HG02943 (cell line): ENCODE measurements at regions not wholly inside any gene's neighbourhood (a gene's known extent, or its start where the extent isn't known, plus 50 kb on each side); places are given as distances from the start of the nearest gene placed in this dataset.
"Not testable (repeated sequence)": the region's sequence is repeated elsewhere in the genome, so short reads cannot be mapped to it uniquely, and the experiment has no call there.

Experiments
- ATAC-seq: cut with Tn5 transposase; IDR thresholded peaks from one replicate; pipeline ENCODE4 v1.9.1; 2021; ENCODE audit warnings: mild to moderate bottlenecking, low read depth, moderate library complexity; ENCODE audit not compliant: unreplicated experiment

DNA sequence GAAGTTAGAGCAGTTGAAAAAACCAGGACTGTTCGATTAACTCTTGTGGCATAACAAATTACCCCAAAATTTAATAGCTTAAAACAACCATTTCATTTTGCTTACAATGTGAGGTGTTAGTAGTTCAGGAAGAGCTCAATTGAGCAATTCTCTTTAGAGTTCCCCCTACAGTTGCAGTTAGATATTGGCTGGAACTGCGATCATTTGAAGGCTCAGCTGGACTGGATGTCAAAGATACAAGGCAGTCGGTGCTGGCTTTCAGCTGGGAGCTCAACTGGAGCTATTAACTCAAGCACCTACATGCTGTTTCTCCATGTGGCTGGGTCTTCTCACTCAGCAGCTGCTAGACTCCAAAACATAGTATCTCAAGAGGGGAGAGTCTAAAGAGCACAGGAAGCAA lies 96.0 kb upstream of the LOC128125822 start:
- no peak for ATAC-seq

GRCh38 chr6:63477422-63478040 lies 94.7 kb upstream of the LOC128125822 start:
- ATAC-seq, result no peak

GRCh38 chr6:63478734-63479133 lies 93.5 kb upstream of the LOC128125822 start:
- no peak for ATAC-seq

- ATAC-seq, result no peak
These were observed 86.1 kb upstream of the LOC128125822 start for GRCh38 chr6:63486196-63486595.

GRCh38 chr6:63487103-63487813 lies 85.0 kb upstream of the LOC128125822 start:
- no peak for ATAC-seq

DNA sequence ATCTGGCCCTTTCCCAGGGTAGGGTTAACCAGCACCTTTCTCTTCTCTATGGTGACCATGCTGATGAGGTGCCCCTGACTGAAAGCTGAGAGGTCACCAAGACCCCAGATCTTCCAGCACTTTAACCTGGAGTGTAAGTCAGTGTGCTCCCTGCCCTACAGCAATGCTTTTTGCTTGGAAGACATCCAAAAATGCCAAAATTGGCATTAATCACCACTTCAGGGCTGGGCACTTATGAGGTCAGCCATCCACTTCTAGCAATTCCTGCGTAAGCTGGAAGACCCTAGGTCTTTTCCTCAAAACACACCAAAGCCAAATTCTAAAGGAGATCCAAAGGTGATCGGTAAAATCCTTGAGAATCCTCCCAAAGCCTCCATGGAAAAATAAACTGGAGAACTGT lies 81.2 kb upstream of the LOC128125822 start:
- ATAC-seq, result no peak

DNA sequence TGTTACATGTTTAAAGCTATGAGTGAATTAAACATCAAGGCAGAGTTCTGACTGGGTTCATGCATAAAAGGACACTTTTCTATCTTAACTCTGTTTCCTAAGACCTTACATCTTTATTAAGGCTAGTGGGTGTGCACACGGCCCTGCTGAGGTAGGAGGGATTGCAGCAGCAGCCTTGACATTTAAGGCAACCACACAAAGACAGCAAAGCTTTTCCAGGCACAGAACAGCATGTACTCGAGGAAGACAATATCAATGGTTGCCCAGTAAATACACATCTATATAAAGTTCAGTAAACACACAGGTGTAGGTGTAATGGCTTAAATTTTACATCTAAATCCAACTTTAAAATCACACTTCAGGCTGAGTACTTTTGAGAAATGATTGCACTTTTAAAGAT lies 79.8 kb upstream of the LOC128125822 start:
- ATAC-seq, result no peak

GRCh38 chr6:63493557-63493956 lies 78.7 kb upstream of the LOC128125822 start:
- no peak for ATAC-seq

- no peak for ATAC-seq
These were observed 75.9 kb upstream of the LOC128125822 start for GRCh38 chr6:63496361-63496804.

GRCh38 chr6:63502156-63502555 lies 70.1 kb upstream of the LOC128125822 start:
- ATAC-seq, result no peak

- ATAC-seq, result no peak
These were observed 69.1 kb upstream of the LOC128125822 start for GRCh38 chr6:63503199-63503598.

GRCh38 chr6:63504777-63505384 lies 67.4 kb upstream of the LOC128125822 start:
- peak; percentile 93 for ATAC-seq

GRCh38 chr6:63507096-63507495 lies 65.2 kb upstream of the LOC128125822 start:
- ATAC-seq, result no peak

GRCh38 chr6:63509652-63510352 lies 62.5 kb upstream of the LOC128125822 start:
- ATAC-seq, result no peak

GRCh38 chr6:63510353-63510686 lies 62.0 kb upstream of the LOC128125822 start:
- ATAC-seq, result no peak

DNA sequence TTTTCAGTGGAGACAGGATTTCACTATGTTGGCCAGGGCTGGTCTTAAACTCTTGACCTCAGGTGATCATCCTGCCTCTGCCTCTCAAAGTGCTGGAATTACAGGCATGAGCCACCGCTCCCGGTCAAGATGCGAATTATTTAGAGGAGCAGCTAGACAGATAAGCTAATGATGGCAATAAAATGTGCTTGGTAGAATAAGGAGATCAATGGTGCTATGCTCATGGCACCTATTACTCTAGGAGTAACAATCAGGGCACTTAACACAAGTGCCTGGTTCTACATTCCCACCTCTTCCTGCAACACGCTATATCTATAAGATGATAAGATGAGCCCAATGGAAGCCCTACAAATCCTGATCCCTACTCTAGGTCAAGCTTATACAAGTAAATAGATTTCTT lies 61.4 kb upstream of the LOC128125822 start:
- no peak for ATAC-seq

DNA sequence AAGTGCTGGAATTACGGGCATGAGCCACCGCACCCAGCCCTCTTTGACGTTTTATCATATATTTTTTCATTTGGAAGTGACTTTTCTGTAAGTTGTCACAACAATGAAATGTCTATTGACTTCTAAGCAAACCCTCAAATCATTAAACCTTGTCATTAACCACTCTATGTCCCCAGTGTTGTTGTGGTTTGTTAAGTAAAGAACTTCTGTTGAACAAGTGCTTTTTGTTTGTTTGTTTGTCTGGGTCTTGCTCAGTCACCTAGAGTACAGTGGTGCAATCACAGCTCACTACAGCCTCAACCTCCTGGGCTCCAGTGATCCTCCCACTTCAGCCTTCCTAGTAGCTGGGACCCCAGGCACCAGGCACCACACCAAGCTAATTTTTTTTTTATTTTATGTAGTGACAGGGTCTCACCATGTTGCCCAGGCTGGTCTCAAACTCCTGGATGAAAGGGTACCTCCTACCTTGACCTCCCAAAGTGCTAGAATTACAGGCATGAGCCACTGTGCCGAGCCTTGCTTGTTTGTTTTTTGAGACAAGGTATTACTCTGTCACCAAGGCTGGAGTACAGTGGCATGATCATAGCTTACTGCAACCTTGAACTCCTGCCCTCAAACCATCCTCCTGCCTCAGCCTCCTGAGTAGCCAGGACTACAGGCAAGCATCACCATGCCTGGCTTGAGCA lies 57.6 kb upstream of the LOC128125822 start:
- ATAC-seq, result no peak

DNA sequence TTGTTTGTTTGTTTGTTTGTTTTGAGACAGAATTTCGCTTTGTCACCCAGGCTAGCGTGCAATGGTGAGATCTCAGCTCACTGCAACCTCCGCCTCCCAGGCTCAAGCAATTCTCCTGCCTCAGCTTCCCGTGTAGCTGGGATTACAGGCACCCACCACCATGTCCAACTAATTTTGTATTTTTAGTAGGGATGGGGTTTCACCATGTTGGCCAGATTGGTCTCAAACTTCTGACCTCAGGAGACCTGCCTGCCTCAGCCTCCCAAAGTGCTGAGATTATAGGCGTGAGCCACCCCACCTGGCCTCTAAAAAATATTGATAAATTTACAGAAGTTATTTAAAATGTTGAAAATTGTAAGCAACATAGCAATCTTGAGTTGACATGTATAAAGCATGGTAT lies 57.1 kb upstream of the LOC128125822 start:
- ATAC-seq, result not testable (repeated sequence)

DNA sequence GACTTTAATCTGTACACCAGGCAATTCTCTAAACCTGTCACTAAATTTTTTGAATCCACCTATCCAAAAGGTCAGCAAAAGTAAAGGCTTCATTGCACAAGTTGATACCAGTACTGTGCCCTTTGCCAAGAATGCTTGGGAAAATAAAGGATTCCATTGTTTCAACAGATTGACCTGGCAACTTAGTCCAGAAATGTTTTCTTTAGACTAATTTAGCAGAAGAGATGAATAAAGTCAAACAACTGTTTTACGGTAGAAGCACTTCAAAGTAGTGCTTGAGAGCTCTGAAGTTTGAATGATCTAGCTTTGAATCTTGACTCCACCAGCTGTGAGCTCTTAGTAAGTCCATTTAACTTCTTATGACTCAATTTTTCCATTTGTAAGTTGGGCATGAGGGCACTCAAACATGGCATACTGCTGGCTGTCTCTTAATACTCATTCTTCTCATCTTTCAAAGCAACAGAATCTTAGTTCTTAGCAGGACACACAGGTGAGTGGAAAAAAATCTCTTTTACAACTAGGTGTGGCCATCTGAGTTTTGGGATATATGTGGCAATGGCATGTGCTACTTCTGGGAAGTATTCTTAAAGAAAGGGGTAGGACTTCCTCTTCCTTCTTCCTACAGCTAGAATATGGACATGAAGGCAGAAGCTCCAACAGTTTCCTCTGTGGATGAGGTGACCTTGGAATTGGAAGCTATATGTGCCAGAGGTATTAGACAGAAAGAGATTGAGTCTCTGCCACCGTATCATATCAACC lies 55.9 kb upstream of the LOC128125822 start:
- ATAC-seq, result no peak

DNA sequence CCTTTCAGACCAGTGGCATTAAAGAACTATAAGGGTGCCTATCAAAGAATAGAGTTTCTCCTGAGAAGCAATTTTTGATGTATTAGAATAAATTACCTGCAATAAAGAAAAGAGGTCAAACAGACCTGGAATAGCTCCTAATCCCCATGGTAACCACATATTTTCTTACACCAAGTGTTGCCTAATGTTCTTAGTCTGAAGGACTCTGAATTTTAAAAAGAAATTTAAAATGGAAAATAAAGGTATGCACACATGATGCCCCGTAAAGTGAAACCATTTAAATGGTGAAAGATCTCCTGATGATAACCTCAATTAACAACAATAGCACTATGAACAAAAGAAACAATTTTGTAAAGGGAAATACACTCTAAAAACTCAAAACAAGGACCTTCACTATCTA lies 55.1 kb upstream of the LOC128125822 start:
- no peak for ATAC-seq
